OCI-LY7 (cell line): ENCODE measurements at regions not wholly inside any gene's neighbourhood (a gene's known extent, or its start where the extent isn't known, plus 50 kb on each side); places are given as distances from the start of the nearest gene placed in this dataset.

Experiments
- EZH2phosphoT487 ChIP-seq: fragments of 200-600 bp; sonication (generic); IDR thresholded peaks from 2 replicates; pipeline ENCODE4 v1.6.1; 2018; ENCODE audit warnings: low read depth, borderline replicate concordance, mild to moderate bottlenecking, mixed run types, antibody characterized with exemption, low read length, moderate library complexity, mixed read lengths
- TF ChIP-seq, protein P1 (sequence below): fragments of 200-600 bp; sonication (generic); conservative IDR thresholded peaks from 2 replicates; pipeline ENCODE4 v1.5.1; 2014; ENCODE audit warnings: mild to moderate bottlenecking, antibody characterized with exemption, low read length, moderate library complexity, mixed read lengths

DNA sequence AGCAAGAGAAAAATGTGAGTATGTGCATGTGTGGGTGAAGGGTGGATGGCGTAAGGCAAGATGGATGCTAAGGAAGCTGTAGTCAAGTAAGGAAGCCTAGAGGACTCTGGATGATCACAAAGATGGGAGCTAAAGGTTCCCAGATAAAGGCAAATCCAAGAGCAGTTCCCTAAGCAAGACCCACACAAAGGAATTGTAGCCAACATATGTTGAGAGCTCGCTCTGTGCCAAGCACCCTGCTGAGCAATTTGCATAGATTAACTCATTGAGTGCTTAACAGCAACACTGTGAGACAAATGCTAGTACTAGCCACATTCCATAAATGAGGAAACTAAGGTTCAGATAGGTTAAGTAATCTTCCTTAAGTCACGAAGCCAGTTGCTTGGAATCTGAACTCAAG is 132.6 kb downstream of the C1D start:
- TF ChIP-seq, protein P1, sequence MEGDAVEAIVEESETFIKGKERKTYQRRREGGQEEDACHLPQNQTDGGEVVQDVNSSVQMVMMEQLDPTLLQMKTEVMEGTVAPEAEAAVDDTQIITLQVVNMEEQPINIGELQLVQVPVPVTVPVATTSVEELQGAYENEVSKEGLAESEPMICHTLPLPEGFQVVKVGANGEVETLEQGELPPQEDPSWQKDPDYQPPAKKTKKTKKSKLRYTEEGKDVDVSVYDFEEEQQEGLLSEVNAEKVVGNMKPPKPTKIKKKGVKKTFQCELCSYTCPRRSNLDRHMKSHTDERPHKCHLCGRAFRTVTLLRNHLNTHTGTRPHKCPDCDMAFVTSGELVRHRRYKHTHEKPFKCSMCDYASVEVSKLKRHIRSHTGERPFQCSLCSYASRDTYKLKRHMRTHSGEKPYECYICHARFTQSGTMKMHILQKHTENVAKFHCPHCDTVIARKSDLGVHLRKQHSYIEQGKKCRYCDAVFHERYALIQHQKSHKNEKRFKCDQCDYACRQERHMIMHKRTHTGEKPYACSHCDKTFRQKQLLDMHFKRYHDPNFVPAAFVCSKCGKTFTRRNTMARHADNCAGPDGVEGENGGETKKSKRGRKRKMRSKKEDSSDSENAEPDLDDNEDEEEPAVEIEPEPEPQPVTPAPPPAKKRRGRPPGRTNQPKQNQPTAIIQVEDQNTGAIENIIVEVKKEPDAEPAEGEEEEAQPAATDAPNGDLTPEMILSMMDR, result no peak
- no peak for TF ChIP-seq EZH2phosphoT487
